C4-2B (cell line): ENCODE measurements at regions not wholly inside any gene's neighbourhood (a gene's known extent, or its start where the extent isn't known, plus 50 kb on each side); places are given as distances from the start of the nearest gene placed in this dataset.

Experiments
- CTCF ChIP-seq: fragments of 450-650 bp; conservative IDR thresholded peaks from 2 replicates; pipeline ENCODE4 v1.5.1; 2017; ENCODE audit warnings: mild to moderate bottlenecking
- ZFX ChIP-seq: fragments of 450-650 bp; IDR thresholded peaks from 2 replicates; pipeline ENCODE4 v1.6.1; 2017

GRCh38 chr3:171915275-171915674 is 72.1 kb downstream of the TMEM212 start:
- TF ChIP-seq CTCF (no peak), ZFX (no peak)
